Kidney (tissue), 13 donors: ENCODE measurements at regions not wholly inside any gene's neighbourhood (a gene's known extent, or its start where the extent isn't known, plus 50 kb on each side); places are given as distances from the start of the nearest gene placed in this dataset.

ENCODE experiments used
- DNase-seq, 5 donors: peaks; one replicate each; pipeline ENCODE4 v3.0.0-alpha.2; 2013 to 2020
- FAIRE-seq: peaks from 2 replicates; lab custom pipeline; 2012; peaks lifted over from hg19 to GRCh38; lab: Jason Lieb, UNC
- H3K27ac ChIP-seq, 2 donors: one replicate each; pipeline ENCODE4 v1.7.0; 2013; ENCODE audit warnings: low read depth in 2 of 2, low read length in 2 of 2, inconsistent platforms in 1 of 2
- H3K27me3 ChIP-seq: one replicate; pipeline ENCODE4 v1.7.1; 2013; ENCODE audit warnings: low read length, inconsistent platforms; ENCODE audit not compliant: control insufficient read depth, insufficient read depth
- H3K36me3 ChIP-seq, 3 donors: one replicate each; pipeline versions ENCODE4 v1.7.0 to v1.7.1; 2013; ENCODE audit warnings: low read length in 3 of 3, control low read depth in 1 of 3, inconsistent platforms in 1 of 3; ENCODE audit not compliant: insufficient read depth in 3 of 3, control insufficient read depth in 2 of 3
- H3K4me1 ChIP-seq, 3 donors: one replicate each; pipeline versions ENCODE4 v1.7.0 to v1.7.1; 2013; ENCODE audit warnings: low read length in 3 of 3, inconsistent platforms in 1 of 3, low read depth in 1 of 3; ENCODE audit not compliant: control insufficient read depth in 2 of 3, insufficient read depth in 2 of 3
- H3K4me3 ChIP-seq, 3 donors: one replicate each; pipeline versions ENCODE4 v1.7.0 to v1.8.1; 2013; ENCODE audit warnings: low read length in 3 of 3, control low read depth in 1 of 3, inconsistent platforms in 1 of 3
- H3K9ac ChIP-seq, 3 donors: one replicate each; pipeline versions ENCODE4 v1.7.0 to v1.7.1; 2013; ENCODE audit warnings: low read length in 3 of 3, control low read depth in 1 of 3, inconsistent platforms in 1 of 3
- H3K9me3 ChIP-seq, 3 donors: one replicate each; pipeline versions ENCODE4 v1.7.0 to v1.7.1; 2013; ENCODE audit warnings: low read length in 3 of 3, control low read depth in 1 of 3, inconsistent platforms in 1 of 3; ENCODE audit not compliant: control insufficient read depth in 2 of 3, insufficient read depth in 1 of 3
- intact Hi-C: fragments of 100-400 bp; cut with DNase I; formaldehyde crosslinking; loops from one replicate; pipeline ENCODE4 v1.11.1; 2022
- TF ChIP-seq, protein P1 (sequence below): IDR thresholded peaks from 3 replicates; pipeline ENCODE4 v1.5.1; 2012; ENCODE audit warnings: mild to moderate bottlenecking, moderate library complexity, borderline replicate concordance; ENCODE audit not compliant: insufficient read depth; ENCODE audit errors: extremely low read depth
- donor health status: control.
- donor health status: control.
- donor health status: control.
- donor health status: control.
- donor health status: control.
- donor health status: DM: yes; HTN: yes; CAD: no.
- donor health status: Normal renal cell carcinoma (clear cell type).

DNA sequence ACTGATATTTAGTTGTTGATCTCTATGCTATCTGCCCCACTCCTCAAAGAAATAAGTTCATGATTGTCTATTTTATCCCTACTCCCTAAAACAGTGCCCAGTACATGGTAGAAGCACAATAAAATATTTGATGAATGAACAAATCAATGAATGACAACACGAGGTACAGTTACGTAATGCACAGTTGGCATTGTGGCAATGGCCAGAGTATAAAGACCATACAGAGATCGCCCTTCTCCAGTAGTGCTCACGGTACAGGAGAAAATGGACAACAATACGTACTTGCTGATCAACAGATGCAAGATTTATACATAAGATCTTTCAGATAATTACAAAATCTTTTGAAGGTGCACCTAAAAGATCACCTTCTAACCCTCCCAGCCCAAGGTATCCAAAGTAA lies 225.4 kb downstream of the KLF12 start:
- no peaks in the 10 kb centered on the region for H3K9me3 ChIP-seq
- no peaks in the 10 kb centered on the region for H3K27me3 ChIP-seq
- TF ChIP-seq, protein P1, sequence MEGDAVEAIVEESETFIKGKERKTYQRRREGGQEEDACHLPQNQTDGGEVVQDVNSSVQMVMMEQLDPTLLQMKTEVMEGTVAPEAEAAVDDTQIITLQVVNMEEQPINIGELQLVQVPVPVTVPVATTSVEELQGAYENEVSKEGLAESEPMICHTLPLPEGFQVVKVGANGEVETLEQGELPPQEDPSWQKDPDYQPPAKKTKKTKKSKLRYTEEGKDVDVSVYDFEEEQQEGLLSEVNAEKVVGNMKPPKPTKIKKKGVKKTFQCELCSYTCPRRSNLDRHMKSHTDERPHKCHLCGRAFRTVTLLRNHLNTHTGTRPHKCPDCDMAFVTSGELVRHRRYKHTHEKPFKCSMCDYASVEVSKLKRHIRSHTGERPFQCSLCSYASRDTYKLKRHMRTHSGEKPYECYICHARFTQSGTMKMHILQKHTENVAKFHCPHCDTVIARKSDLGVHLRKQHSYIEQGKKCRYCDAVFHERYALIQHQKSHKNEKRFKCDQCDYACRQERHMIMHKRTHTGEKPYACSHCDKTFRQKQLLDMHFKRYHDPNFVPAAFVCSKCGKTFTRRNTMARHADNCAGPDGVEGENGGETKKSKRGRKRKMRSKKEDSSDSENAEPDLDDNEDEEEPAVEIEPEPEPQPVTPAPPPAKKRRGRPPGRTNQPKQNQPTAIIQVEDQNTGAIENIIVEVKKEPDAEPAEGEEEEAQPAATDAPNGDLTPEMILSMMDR, result no peak
- H3K36me3 ChIP-seq, result no peaks in the 10 kb centered on the region
- H3K4me1 ChIP-seq, result peaks cover 0 to 4% (median 0%) of the 10 kb centered on the region in 3 donors
- no peak overlapping the region for H3K4me3 ChIP-seq
- no peak for FAIRE-seq
- intact Hi-C loops, result no loop called here
- no peak overlapping the region for H3K9ac ChIP-seq
- H3K27ac ChIP-seq, result no peak overlapping the region
- DNase-seq, result no peak

DNA sequence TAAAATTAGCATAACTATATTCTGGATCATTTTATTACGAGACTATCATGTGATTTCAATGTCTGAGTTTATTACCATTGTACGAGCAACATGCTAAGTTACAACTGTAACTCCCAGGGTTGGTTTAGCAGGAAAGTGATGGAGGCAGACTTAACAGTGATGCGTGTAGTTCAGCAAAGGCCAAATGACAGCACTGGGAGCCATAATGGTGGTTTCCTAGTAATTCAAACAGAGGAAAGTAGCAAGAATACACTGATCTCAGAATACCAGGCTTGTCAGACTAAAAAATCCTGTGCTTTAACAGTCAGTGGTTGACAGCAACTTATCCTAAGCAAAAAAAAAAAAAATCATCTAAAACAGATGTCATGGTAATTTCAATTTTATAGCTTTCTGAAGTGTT lies 229.6 kb downstream of the KLF12 start:
- intact Hi-C loops, result no loop called here
- FAIRE-seq (no peak), DNase-seq (no peak)
- Histone ChIP-seq H3K36me3 (no peaks in the 10 kb centered on the region), H3K4me1 (no peaks in the 10 kb centered on the region), H3K9ac (no peak overlapping the region), H3K27me3 (no peaks in the 10 kb centered on the region), H3K4me3 (no peak overlapping the region), H3K9me3 (no peaks in the 10 kb centered on the region), H3K27ac (no peak overlapping the region)
- TF ChIP-seq, protein P1, result no peak

DNA sequence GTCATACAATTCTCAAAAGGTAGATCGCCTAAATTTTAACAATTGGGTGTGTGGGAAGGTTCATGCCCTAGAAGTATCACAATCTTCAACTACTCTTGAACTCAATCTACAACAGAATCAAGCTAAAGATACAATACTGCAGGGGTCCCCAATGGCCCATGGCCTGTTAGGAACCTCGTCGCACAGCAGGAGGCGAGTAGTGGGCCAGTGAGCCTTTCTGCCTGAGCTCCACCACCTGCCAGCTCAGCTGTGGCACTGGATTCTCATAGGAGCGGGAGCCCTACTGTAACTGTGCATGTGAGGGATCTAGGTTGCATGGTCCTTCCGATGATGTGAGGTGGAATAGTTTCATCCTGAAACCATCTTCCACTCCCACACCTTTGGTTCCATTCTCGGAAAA lies 230.6 kb downstream of the KLF12 start:
- intact Hi-C loops, result no loop called here
- Histone ChIP-seq H3K9ac (no peak overlapping the region), H3K27me3 (no peaks in the 10 kb centered on the region), H3K27ac (no peak overlapping the region), H3K4me1 (no peaks in the 10 kb centered on the region), H3K4me3 (no peak overlapping the region), H3K36me3 (no peaks in the 10 kb centered on the region), H3K9me3 (no peaks in the 10 kb centered on the region)
- FAIRE-seq, result no peak
- TF ChIP-seq, protein P1, result no peak
- no peak for DNase-seq

DNA sequence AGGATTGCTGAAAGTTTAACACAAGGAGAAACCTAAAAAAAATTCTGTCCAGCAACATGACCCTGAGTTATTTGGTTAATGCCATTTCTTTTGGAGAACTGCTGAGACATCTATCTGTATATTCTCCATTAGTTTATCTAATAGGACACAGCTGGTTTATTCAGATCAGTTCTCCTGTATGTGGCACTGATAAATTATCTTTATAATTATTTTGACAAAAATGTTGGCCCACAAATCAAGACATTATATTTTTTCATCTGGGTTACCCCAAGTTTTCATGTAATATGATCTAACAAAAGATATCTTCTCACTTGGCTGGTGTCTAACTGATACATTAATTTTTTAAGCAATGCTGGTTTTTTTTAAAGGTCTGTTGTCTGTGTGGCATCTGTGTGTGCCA lies 231.4 kb downstream of the KLF12 start:
- no peak overlapping the region for H3K9ac ChIP-seq
- no peaks in the 10 kb centered on the region for H3K9me3 ChIP-seq
- intact Hi-C loops, result no loop called here
- H3K36me3 ChIP-seq, result no peaks in the 10 kb centered on the region
- TF ChIP-seq, protein P1, result no peak
- no peaks in the 10 kb centered on the region for H3K4me1 ChIP-seq
- DNase-seq, result no peak
- H3K27me3 ChIP-seq, result no peaks in the 10 kb centered on the region
- H3K27ac ChIP-seq, result no peak overlapping the region
- H3K4me3 ChIP-seq, result no peak overlapping the region
- no peak for FAIRE-seq
